Caco-2 (cell line): ENCODE measurements at regions not wholly inside any gene's neighbourhood (a gene's known extent, or its start where the extent isn't known, plus 50 kb on each side); places are given as distances from the start of the nearest gene placed in this dataset.
A peak's percentile ranks its signal among the peaks of the same experiment; 100 is the strongest.

Experiments
- BruUV-seq: library from RNA; stranded (reverse); fragments of 400-500 nt; replicated peaks from 2 replicates; lab custom pipeline; 2021; lab: Mats Ljungman, UMichigan
- CTCF ChIA-PET: fragments of 300-600 bp; sonication (Branson Sonifier 250); formaldehyde crosslinking; loops from one replicate; lab custom pipeline; 2022; ENCODE audit warnings: antibody characterized with exemption; lab: Charles Lee
- POLR2A ChIA-PET: fragments of 300-600 bp; sonication (Branson Sonifier 250); formaldehyde crosslinking; loops from one replicate; lab custom pipeline; 2022; ENCODE audit warnings: antibody characterized with exemption; lab: Charles Lee
- DNase-seq, 2 experiments: peaks; one replicate each; pipeline versions ENCODE4 v3.0.0 to v3.0.0-alpha.2; 2020 to 2022
- H3K27me3 ChIP-seq: replicated peaks from 2 replicates; pipeline ENCODE4 v1.6.0; 2011; ENCODE audit warnings: low read length; ENCODE audit not compliant: control insufficient read depth, insufficient read depth
- H3K36me3 ChIP-seq: 2 replicates; pipeline ENCODE4 v1.5.1; 2011; ENCODE audit warnings: low read length; ENCODE audit not compliant: control insufficient read depth, insufficient read depth
- H3K4me1 ChIP-seq: fragments of 250-450 bp; sonication (Bioruptor Pico); 2 replicates; pipeline ENCODE4 v1.5.1; 2020; ENCODE audit warnings: mild to moderate bottlenecking
- H3K4me3 ChIP-seq: 2 replicates; pipeline ENCODE4 v1.5.1; 2011; ENCODE audit warnings: low read depth, mild to moderate bottlenecking, control low read depth, low read length
- H3K9me3 ChIP-seq: fragments of 250-450 bp; sonication (Bioruptor Pico); 2 replicates; pipeline ENCODE4 v1.5.1; 2020; ENCODE audit warnings: mild to moderate bottlenecking, moderate library complexity
- H3K27ac Mint-ChIP-seq: one replicate; pipeline ENCODE4 v1.8.0; 2022; ENCODE audit warnings: mixed read lengths; ENCODE audit not compliant: unreplicated experiment
- H3K27me3 Mint-ChIP-seq: one replicate; pipeline ENCODE4 v1.8.0; 2022; ENCODE audit warnings: mixed read lengths; ENCODE audit not compliant: insufficient read depth, unreplicated experiment
- H3K36me3 Mint-ChIP-seq: one replicate; pipeline ENCODE4 v1.8.0; 2022; ENCODE audit warnings: mild to moderate bottlenecking, mixed read lengths; ENCODE audit not compliant: insufficient read depth, unreplicated experiment
- H3K4me1 Mint-ChIP-seq: one replicate; pipeline ENCODE4 v1.8.0; 2022; ENCODE audit warnings: low read depth, mixed read lengths; ENCODE audit not compliant: unreplicated experiment
- H3K4me3 Mint-ChIP-seq: one replicate; pipeline ENCODE4 v1.8.0; 2022; ENCODE audit warnings: mild to moderate bottlenecking, moderate library complexity, mixed read lengths; ENCODE audit not compliant: unreplicated experiment
- H3K9me3 Mint-ChIP-seq: one replicate; pipeline ENCODE4 v1.8.0; 2022; ENCODE audit warnings: mixed read lengths; ENCODE audit not compliant: unreplicated experiment
- CTCF ChIP-seq, 2 experiments: fragments of 200-600 bp in 1 of 2; IDR thresholded peaks; 1 replicate in 1 of 2; 2 replicates in 1 of 2; pipeline versions ENCODE4 v1.5.1 to v1.8.0; 2011 to 2022; ENCODE audit warnings: antibody characterized with exemption in 1 of 2, control low read depth in 1 of 2, inconsistent platforms in 1 of 2, low read depth in 1 of 2, low read length in 1 of 2, mild to moderate bottlenecking in 1 of 2, moderate library complexity in 1 of 2; ENCODE audit not compliant: insufficient read depth in 1 of 2, severe bottlenecking in 1 of 2, unreplicated experiment in 1 of 2
- intact Hi-C: fragments of 100-400 bp; cut with micrococcal nuclease; formaldehyde crosslinking; loops from one replicate; pipeline ENCODE4 v1.10.0; 2022; ENCODE audit not compliant: unreplicated experiment

GRCh38 chrX:10314530-10315104 is 157.8 kb downstream of the CLCN4 start:
- H3K36me3 ChIP-seq: no peaks in the 10 kb centered on the region
- H3K4me1 ChIP-seq: peaks cover 31% of the 10 kb centered on the region
- no peaks in the 10 kb centered on the region for H3K9me3 Mint-ChIP-seq
- no peaks in the 10 kb centered on the region for H3K9me3 ChIP-seq
- H3K4me3 ChIP-seq: no peak overlapping the region
- no peaks in the 10 kb centered on the region for H3K27me3 ChIP-seq
- H3K4me1 Mint-ChIP-seq: peaks cover 14% of the 10 kb centered on the region
- BruUV-seq: no TSS peak
- no peak for TF ChIP-seq CTCF (IDR thresholded peaks at IDR 0.05; ENCODE audit: insufficient read depth in 1 of 2, low read depth in 1 of 2, low read length in 1 of 2, severe bottlenecking in 1 of 2, unreplicated experiment in 1 of 2)
- CTCF ChIA-PET: no interaction called here
- POLR2A ChIA-PET: no interaction called here
- H3K27ac Mint-ChIP-seq: peak overlapping the region; percentile 58
- no peak overlapping the region for H3K4me3 Mint-ChIP-seq
- no peaks in the 10 kb centered on the region for H3K27me3 Mint-ChIP-seq
- intact Hi-C loops: loop anchor here (10.0 kb wide), 1 partner anchor 310 kb away; no protein-coding TSS in a partner anchor
- peak; percentile 37 to 63 for DNase-seq
- peaks cover 4% of the 10 kb centered on the region for H3K36me3 Mint-ChIP-seq

GRCh38 chrX:10325611-10326010 is 168.8 kb downstream of the CLCN4 start:
- Mint-ChIP-seq H3K9me3 (no peaks in the 10 kb centered on the region), H3K27ac (no peak overlapping the region), H3K4me1 (no peaks in the 10 kb centered on the region), H3K36me3 (no peaks in the 10 kb centered on the region), H3K4me3 (no peak overlapping the region), H3K27me3 (no peaks in the 10 kb centered on the region)
- BruUV-seq: no TSS peak
- H3K4me1 ChIP-seq: peaks cover 17% of the 10 kb centered on the region
- intact Hi-C loops: loop anchor here (1.0 to 5.0 kb wide), 4 partner anchors 71 to 787 kb away; partner anchors contain the start of gene HCCS
- no peaks in the 10 kb centered on the region for H3K27me3 ChIP-seq
- no peak for DNase-seq
- no peaks in the 10 kb centered on the region for H3K9me3 ChIP-seq
- ChIA-PET POLR2A (no interaction called here), CTCF (no interaction called here)
- H3K4me3 ChIP-seq: no peak overlapping the region
- no peak for TF ChIP-seq CTCF (IDR thresholded peaks at IDR 0.05; ENCODE audit: insufficient read depth in 1 of 2, low read depth in 1 of 2, low read length in 1 of 2, severe bottlenecking in 1 of 2, unreplicated experiment in 1 of 2)
- H3K36me3 ChIP-seq: no peaks in the 10 kb centered on the region

GRCh38 chrX:10326578-10326977 is 169.8 kb downstream of the CLCN4 start:
- H3K4me1 ChIP-seq: peaks cover 17% of the 10 kb centered on the region
- Mint-ChIP-seq H3K9me3 (no peaks in the 10 kb centered on the region), H3K36me3 (no peaks in the 10 kb centered on the region), H3K4me3 (no peak overlapping the region), H3K27me3 (no peaks in the 10 kb centered on the region), H3K4me1 (no peaks in the 10 kb centered on the region), H3K27ac (no peak overlapping the region)
- no TSS peak for BruUV-seq
- peak; percentile 50 to 54 for DNase-seq
- H3K9me3 ChIP-seq: no peaks in the 10 kb centered on the region
- no peaks in the 10 kb centered on the region for H3K27me3 ChIP-seq
- no peaks in the 10 kb centered on the region for H3K36me3 ChIP-seq
- TF ChIP-seq CTCF (IDR thresholded peaks at IDR 0.05; ENCODE audit: insufficient read depth in 1 of 2, low read depth in 1 of 2, low read length in 1 of 2, severe bottlenecking in 1 of 2, unreplicated experiment in 1 of 2): peak; percentile 26 to 48
- intact Hi-C loops: loop anchor here (1.0 to 5.0 kb wide), 4 partner anchors 72 to 786 kb away; partner anchors contain the start of gene HCCS
- CTCF ChIA-PET: no interaction called here
- POLR2A ChIA-PET: no interaction called here
- no peak overlapping the region for H3K4me3 ChIP-seq
